ENCODE measurements at regions not wholly inside any gene's neighbourhood (a gene's known extent, or its start where the extent isn't known, plus 50 kb on each side); places are given as distances from the start of the nearest gene placed in this dataset.

DNA sequence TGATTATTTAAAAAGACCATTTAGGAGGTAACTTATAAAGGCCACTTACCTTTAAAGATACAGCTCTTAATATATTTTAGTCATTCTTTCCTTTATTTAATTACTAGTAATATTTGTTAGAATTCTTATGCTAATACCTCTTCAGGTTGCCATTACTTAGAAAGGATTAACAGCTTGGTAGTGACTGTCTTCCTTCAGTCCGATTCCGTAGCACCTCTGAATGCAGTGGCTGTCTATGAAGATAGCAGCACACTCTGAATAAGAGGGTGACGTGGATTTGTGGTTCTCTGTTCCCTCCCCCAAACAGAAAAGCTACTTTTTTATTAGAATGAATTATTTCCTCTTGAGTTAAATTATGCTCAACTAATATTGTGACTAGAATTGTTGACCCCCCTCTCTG, 92.6 kb upstream of the TENM3 start:
- DNase-seq = no peak

DNA sequence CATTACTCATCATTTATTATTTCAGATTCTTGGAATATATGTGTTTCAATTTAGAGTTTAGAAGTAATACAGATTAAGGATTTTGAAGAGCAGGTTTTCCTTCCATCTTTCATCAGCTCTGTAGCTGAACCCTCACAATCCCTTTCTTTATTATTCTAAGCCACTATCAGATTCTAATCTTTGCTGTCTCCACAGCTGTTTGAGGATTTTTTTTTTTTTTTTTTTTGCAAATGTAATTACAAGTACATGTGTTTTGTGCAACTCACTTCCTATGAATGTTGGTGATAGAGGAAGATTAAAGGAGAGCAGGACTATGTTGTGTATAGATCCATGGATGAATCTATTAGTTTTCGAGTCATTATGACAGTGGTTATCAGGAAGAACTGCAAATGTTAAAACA, 87.4 kb upstream of the TENM3 start:
- DNase-seq = no peak

DNA sequence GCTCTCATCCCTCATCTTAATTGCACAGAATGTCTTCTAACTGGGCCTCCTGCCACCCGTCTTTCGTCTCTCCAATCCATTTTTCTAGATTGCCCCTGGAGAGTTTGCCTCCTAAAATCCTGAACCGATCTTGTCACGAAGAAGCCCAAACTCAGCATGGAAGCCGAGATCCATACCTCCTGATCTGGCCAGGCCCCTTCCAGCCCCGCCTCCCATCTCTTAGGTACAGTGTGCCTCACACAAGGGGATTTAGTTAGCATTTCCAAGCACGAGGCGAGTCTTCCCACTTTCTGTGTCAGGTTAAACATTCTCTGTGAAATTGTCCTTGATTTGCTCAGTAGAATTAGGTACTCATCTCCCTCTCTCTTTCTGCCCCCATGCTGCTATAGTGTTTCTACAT, 80.0 kb upstream of the TENM3 start:
- DNase-seq = no peak

DNA sequence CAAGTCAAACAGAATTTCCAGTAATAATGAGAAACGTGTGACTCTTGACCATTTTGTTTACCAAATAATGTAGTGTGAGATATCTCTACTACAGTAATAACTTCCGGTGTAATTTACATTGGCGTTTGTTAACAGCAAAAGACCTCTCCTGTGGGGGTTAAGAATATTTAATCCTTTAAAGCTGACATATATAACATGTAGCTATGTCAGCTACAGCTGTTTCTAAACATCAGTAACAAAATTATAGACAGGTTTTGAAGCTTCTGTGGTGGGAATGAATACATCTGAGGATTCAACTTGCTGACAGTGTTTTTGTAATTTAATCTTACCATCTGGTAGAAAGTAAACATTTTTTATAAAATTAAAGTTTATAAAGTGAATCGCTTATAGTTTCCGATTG, 73.6 kb upstream of the TENM3 start:
- DNase-seq = no peak

DNA sequence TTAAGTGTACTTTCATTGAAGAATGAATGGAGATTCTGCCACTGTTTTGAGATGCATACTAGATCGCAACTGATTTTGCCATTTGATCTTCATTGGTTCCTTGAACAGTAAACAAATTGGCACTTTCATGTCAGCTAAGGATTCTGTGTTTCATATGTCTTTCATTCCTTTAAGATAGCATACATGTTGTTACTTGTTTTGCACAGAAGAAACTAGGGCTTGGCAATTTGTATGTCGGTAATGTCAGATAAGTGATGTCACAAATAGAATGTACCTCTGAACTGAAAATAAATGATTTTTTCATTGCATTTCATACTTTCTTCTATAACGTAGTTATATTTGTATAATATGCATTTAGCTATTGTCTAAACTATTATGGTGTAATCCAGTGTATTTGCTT, 73.2 kb upstream of the TENM3 start:
- DNase-seq = no peak

DNA sequence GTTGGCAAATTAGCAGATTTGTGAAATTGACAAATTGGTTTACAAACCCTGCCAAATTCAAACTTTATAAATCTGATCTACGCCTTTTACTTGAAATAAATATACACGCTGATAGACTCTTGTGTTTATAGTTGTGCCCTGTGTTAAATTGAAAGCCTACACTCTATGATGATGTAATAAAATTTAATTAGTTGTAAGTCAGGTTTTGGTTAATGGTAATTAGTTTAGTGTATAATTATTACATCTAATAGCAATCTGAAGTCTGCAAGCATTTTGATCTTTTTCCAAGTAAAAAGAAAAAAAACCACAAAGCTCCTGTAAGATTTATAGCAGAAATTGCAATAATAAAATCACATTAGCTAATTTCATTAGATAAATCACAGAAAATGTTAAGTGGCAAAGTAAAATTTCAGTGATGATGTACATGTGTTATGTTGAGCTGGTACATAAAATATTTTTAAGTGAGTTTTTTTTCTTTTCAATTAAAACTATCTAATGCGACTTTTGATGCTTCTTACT, 72.7 kb upstream of the TENM3 start:
- DNase-seq = no peak

DNA sequence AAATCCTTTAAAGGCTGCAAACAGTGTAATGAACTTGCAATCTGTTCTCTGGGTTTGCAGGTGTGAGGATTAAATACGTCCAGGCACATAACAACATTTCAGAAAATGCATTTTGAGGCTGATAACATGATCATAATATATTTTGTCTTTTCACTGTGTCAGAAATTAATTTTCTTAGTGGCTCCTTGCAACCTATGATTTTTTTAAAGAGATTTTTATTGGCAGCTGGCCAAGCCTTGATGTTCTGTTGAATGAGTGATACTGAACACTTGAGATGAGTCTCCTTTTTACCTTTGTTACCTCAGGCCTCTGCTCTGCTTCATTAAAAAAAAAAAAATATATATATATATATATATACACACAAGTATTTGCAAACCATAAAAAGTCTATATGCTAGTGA, 68.2 kb upstream of the TENM3 start:
- no peak for DNase-seq

DNA sequence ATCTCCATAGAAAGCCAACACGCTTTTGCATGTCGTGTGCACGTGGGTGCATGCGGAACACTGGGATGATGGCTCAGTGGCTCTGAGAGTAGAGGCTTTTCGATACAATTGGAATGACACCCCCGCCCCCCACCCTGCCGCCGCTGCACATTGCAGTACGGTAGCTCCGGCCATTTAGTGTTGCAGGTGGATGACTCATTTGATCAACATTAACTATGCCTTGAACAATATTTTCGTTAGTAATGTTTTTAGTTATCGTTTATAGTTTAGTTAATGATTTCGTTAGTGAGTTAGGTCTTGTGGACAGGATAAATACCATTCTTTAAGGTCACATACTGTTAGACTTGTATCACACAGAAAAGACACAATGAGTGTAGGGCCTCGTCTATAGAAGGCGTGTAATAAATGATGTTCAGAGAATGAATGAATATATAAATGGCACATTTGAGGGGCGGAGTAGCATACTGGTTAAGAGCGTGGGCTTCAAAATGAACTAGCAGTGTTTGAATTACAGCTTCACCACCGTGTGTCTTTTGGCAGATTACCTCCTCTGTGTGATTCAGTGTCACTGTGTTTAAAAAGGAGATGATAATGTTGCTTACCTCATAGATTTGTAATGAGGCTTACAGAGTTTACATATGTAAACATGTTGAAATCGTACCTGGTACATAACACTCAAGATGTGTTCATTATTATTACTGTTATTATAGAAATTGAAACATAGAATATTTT, 67.2 kb upstream of the TENM3 start:
- DNase-seq = no peak

DNA sequence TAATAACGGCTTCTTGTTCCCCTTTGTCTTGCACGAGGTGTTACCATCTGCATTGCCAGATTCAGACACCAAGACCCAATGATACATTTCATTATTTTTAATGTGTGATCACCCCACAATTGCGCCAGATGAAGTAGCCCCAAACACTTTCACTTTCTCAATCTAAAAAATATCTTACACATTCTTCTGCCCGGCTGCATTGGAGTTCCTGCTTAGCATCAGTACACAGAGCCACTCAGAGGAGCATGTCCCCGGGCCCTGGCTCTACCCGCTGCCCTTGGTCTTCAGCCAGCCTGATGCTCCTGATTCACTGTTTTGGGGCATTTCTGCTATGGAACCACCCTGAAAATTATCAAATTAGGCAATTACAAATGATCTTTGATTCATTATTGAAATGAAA, 66.0 kb upstream of the TENM3 start:
- DNase-seq = no peak

DNA sequence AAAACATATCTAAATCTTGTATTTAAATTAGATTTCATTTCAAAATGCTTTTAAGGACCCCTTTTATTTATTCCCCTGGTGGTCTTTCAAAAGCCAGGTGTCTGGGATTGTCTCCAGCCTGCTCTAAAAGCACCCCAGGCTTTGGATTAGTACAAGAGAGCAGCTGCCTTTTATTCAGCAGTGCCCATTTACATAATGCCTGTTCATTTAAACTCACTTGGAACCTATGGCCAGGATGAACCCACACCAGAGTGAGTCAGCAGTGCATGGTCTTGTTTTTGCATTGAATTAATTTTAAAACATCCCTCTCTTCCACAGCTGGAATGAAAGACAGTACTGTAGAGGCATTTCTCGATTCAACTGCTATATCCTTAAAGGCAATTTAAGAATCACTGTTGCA, 64.1 kb upstream of the TENM3 start:
- no peak for DNase-seq

DNA sequence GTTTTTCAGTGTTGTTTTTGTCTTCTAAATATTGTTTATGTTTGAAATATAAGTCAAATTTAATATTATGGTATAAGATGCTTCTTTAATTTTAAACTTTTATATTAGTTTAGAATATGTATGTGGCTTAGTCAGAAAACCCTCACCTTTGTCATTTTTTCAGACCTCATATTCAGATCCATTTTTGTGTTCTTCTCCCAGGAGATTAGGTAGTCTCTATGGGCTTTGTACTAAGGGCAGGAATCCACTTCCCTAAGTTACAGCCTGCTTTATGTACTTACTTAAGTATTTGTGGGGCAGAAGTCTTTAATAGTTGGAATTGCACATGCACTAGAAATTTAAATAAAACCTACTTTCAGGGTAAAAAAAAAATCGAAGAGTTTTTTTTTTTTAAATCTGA, 63.5 kb upstream of the TENM3 start:
- DNase-seq = no peak

DNA sequence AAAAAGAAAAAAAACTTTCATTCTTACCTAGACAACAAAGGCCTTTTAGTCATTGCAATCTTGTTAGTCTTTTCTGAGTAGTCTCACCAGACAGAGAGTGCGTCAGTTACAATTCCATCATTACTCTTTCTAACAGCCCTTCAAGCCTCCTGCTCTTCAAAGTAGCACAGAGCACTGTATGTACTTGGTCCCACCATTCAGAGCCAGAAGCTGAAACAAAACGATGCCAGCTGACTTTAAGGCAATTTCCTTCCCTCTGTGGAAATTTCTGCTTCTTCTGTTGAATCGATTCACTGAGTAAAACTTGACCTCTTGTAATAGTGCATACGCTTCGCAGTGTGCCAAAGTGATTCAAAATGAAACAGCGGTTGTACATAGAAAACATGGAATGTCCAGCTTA, 57.7 kb upstream of the TENM3 start:
- DNase-seq = no peak

DNA sequence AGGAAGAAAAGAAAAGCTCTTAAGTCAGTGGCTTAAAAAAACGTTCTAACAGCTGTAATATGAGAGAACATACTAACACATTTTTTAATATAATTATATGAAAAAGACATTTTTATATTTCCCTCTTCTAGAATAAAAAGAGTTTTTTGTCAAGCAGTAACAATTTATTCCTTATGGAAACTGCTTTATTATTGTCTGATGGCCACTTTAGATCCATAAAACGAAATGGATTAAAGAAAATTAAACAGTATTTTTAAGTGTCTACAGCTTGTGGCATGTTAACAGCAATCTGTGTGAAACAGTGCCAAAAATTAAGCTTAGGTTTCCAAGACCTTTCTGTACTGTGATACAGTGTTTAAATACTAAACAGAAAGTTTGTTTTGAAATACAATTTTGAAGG, 55.5 kb upstream of the TENM3 start:
- no peak for DNase-seq

DNA sequence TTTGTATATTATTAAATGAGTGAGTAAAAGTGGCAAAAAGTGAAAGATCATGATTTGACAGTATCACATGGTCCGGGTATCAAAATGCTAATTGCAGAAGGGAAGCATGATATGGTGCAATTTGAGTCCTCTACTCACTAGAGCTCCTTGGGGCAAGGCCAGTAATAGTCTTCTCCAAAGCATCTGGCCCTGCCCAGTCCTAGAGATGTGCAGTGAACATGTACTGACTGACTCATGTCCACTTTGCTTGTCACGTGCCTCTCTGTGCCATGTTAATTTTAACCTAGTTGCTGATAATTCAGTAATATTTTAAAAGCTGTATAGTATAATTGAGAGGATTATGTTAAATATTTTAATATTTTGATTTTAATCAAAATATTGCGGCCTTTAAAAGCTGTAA, 54.6 kb upstream of the TENM3 start:
- no peak for DNase-seq

DNA sequence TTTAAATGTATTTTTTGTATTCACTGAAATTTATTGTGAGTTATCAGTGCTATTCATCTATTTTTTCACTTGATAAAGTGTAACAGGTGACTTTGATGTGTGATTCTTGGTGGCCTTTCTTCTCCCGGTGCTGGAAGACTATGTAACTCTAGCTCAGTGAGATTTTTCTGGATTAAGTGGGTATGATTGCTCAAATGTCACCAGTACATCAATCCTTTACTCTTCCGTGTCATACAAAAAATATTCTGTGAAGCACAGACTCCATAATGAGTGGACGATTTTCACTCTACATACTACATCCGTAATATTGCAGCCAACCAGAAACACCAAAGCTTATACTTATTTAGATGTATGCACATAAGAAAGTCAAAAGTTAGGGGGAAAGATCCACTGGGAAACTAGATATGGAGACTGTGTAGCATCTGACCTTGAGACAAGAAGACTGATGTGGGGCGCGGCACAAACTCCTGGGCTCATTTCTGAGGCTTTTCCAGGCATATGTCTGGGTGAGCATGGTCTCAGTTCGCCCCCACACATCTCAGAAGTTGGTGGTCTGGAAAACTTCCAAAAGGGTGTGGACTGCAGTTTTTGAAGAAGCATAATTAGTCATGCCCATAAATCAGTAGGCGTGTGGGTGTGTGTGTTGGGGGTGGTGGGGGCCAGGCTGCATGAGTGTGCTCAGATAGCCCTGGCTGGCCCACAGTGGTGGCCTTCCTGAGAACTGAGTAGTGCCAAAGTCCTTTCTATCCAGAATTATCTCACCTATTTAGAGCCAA, 53.9 kb upstream of the TENM3 start:
- DNase-seq = peak; percentile 68

DNA sequence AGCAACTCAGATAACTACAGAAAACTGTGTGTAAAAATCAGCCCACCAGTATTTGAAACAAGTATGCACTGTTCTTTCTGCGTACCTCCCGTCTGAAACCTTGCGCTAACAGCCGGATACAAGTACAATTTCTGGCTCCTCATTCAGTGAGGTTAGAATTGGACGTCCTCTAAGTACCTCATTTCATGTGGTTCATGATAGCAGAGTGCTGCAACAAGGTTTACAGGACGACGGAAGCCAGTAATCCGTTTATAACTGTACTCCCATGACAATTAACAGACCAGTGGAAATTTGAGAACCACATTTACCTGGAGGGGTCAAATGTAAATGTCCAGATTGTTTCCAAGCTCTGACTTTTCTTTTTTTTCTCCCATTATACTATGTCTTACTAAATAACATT, 52.9 kb upstream of the TENM3 start:
- DNase-seq = no peak

DNA sequence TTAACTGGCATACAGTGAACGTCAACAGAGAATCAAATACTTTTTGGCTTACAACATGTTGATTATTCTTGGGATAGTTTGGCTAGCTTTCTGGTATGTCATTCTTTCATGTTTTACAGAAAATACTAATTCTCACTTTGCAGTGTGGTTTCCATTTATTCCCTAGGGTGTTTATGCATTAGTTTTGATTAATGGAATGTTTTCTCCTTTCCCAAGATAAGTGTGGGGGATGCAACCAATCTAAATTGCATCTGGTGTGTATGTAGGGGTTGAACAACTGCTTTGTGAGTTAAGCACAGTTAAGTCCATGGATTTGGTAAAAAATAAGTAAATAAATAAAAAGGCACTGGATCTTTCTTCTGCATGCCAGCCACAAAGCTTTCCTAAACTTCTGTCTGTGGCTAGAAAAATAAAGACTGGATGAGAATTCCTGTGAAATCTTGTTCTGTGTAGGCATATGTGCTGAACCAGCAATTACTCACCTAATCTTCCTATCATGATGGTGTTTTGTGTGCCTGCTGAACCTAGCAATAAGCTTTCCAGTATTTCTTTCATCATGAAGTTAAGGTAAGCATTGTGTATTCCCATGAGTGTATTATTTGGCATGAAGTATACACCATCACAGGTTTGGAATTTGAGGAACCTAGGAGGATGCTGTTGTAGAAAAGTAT, 50.6 kb upstream of the TENM3 start:
- DNase-seq = no peak

DNA sequence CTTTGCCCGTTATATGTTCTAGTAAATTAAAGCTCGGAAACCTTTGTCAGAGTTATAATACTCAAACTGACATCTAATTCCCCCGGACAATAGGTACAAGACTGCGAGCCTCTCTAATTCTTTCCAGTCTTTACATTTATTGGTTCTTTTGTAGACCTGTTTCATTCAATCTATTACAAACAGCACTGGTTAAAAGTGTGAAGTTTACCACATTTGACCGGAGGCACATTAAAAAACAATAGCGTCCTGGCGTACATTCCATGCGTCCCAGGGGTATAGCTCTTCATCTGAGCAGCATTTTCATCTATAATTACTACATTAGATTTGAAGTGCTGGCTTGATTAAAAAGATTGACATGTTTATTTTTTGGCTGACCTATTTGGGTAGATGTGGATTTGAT, 49.9 kb upstream of the TENM3 start:
- no peak for DNase-seq

Data from left kidney (tissue), 1 donor.